Thoracic aorta (tissue), 2 donors: ENCODE measurements at regions not wholly inside any gene's neighbourhood (a gene's known extent, or its start where the extent isn't known, plus 50 kb on each side); places are given as distances from the start of the nearest gene placed in this dataset.

ENCODE experiments used
- ATAC-seq: fragments of 150-250 bp; one replicate; pipeline ENCODE4 v1.8.0; 2017; ENCODE audit warnings: low read depth; ENCODE audit not compliant: insufficient number of reproducible peaks, low FRiP score
- DNase-seq: peaks from one replicate; pipeline ENCODE4 v3.0.0-alpha.2; 2020; ENCODE audit warnings: low spot score
- H3K27ac ChIP-seq, 2 donors: fragments of 200-600 bp; sonication (generic); 1 replicate in 1 of 2; 2 replicates in 1 of 2; pipeline ENCODE4 v1.5.1; 2016; ENCODE audit warnings: mild to moderate bottlenecking in 2 of 2, moderate library complexity in 2 of 2
- H3K27me3 ChIP-seq: fragments of 200-600 bp; sonication (generic); replicated peaks from 2 replicates; pipeline ENCODE4 v1.6.0; 2016; ENCODE audit warnings: mild to moderate bottlenecking; ENCODE audit not compliant: insufficient read depth
- H3K36me3 ChIP-seq: fragments of 200-600 bp; sonication (generic); one replicate; pipeline ENCODE4 v1.5.1; 2016
- H3K4me1 ChIP-seq, 2 donors: fragments of 200-600 bp; sonication (generic); 1 replicate in 1 of 2; 2 replicates in 1 of 2; pipeline versions ENCODE4 v1.5.1 to v1.6.0; 2016; ENCODE audit warnings: low read depth in 2 of 2, mild to moderate bottlenecking in 1 of 2; ENCODE audit not compliant: control insufficient read depth in 1 of 2
- H3K4me3 ChIP-seq: fragments of 200-600 bp; sonication (generic); 2 replicates; pipeline ENCODE4 v1.5.1; 2016; ENCODE audit warnings: mild to moderate bottlenecking
- H3K9me3 ChIP-seq: fragments of 200-600 bp; sonication (generic); 2 replicates; pipeline ENCODE4 v1.5.1; 2016
- CTCF ChIP-seq: fragments of 200-600 bp; sonication (generic); IDR thresholded peaks from one replicate; pipeline ENCODE4 v1.5.1; 2019; ENCODE audit warnings: antibody characterized with exemption

GRCh38 chr2:16881122-16881521 lies 215.5 kb upstream of the CYRIA start:
- H3K27ac ChIP-seq = no peak overlapping the region
- H3K4me1 ChIP-seq = no peaks in the 10 kb centered on the region
- H3K27me3 ChIP-seq = no peaks in the 10 kb centered on the region
- DNase-seq (no peak), ATAC-seq (no peak)
- H3K9me3 ChIP-seq = no peaks in the 10 kb centered on the region
- TF ChIP-seq CTCF = no peak
- no peaks in the 10 kb centered on the region for H3K36me3 ChIP-seq
- H3K4me3 ChIP-seq = no peak overlapping the region

DNA sequence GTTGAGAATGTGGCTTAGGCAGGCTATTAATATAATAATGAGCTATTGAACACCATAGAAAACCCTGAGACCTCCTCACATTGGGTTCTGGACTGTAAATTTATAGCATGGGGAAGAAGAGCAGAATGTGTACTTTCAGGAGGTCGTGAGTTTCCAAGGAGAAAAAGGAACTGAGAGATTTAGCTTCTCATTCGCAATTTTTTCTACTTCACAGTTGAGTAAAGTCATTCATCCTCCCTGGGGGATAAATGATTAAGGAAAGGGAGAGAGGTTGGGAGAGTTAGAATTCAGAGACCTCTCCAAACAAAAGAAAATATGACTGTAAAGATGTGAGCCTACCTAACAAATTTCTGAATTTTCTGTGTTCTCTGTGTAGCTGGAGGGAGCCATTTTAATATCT lies 205.8 kb upstream of the CYRIA start:
- H3K4me1 ChIP-seq = no peaks in the 10 kb centered on the region
- no peaks in the 10 kb centered on the region for H3K36me3 ChIP-seq
- ATAC-seq = no peak
- H3K27ac ChIP-seq = no peak overlapping the region
- H3K27me3 ChIP-seq = no peaks in the 10 kb centered on the region
- H3K4me3 ChIP-seq = no peak overlapping the region
- H3K9me3 ChIP-seq = no peaks in the 10 kb centered on the region
- no peak for TF ChIP-seq CTCF
- DNase-seq = no peak

GRCh38 chr2:16870491-16871076 lies 204.9 kb upstream of the CYRIA start:
- no peak overlapping the region for H3K4me3 ChIP-seq
- no peaks in the 10 kb centered on the region for H3K9me3 ChIP-seq
- no peaks in the 10 kb centered on the region for H3K36me3 ChIP-seq
- H3K27me3 ChIP-seq = no peaks in the 10 kb centered on the region
- no peaks in the 10 kb centered on the region for H3K4me1 ChIP-seq
- DNase-seq (no peak), ATAC-seq (no peak)
- no peak for TF ChIP-seq CTCF
- no peak overlapping the region for H3K27ac ChIP-seq

GRCh38 chr2:16869711-16870110 lies 204.1 kb upstream of the CYRIA start:
- ATAC-seq (no peak), DNase-seq (no peak)
- Histone ChIP-seq H3K27ac (no peak overlapping the region), H3K4me3 (no peak overlapping the region), H3K9me3 (no peaks in the 10 kb centered on the region), H3K27me3 (no peaks in the 10 kb centered on the region), H3K4me1 (no peaks in the 10 kb centered on the region), H3K36me3 (no peaks in the 10 kb centered on the region)
- no peak for TF ChIP-seq CTCF

DNA sequence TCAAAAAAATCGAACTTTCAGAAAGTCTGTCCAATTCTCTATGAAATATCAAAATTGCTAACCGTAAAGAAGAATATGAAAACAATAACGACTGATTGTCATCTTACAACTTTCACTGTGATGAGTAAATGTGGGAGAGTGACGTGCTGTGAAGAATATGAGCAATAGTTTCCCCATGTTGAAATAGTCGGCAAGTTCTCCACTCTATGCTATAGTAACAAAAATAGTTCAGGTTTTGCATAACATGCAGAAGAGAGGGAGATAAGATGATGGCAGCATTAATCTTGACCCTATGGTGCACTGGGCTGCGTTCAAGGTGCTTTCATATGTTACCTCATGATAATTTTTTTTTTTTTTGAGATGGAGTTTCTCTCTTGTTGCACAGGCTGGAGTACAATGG lies 196.8 kb upstream of the CYRIA start:
- Histone ChIP-seq H3K36me3 (no peaks in the 10 kb centered on the region), H3K4me3 (no peak overlapping the region), H3K4me1 (no peaks in the 10 kb centered on the region), H3K27ac (no peak overlapping the region), H3K27me3 (no peaks in the 10 kb centered on the region), H3K9me3 (no peaks in the 10 kb centered on the region)
- DNase-seq = no peak
- no peak for TF ChIP-seq CTCF
- no peak for ATAC-seq
